T-cell (primary cell): ENCODE measurements at regions not wholly inside any gene's neighbourhood (a gene's known extent, or its start where the extent isn't known, plus 50 kb on each side); places are given as distances from the start of the nearest gene placed in this dataset.

Source experiments
- ATAC-seq, 4 experiments: fragments of 200-7000 bp in 3 of 4; fragments of 150-1000 bp in 1 of 4; cut with Tn5 transposase; replicated peaks in 1 of 4; 1 replicate in 3 of 4; 2 replicates in 1 of 4; pipeline ENCODE4 v1.10.0; 2021; ENCODE audit warnings: moderate library complexity in 3 of 4, mild to moderate bottlenecking in 2 of 4, moderate number of reproducible peaks in 1 of 4
- CTCF ChIA-PET, 2 donors: fragments of 300-600 bp; sonication (Branson Sonifier 250); formaldehyde crosslinking; loops; one replicate each; lab custom pipeline; 2022; ENCODE audit warnings: antibody characterized with exemption in 2 of 2; lab: Charles Lee
- POLR2A ChIA-PET, 2 donors: fragments of 300-600 bp; sonication (Branson Sonifier 250); formaldehyde crosslinking; loops; one replicate each; lab custom pipeline; 2022; ENCODE audit warnings: antibody characterized with exemption in 2 of 2; lab: Charles Lee
- DNase-seq, 35 experiments: peaks; one replicate each; pipeline versions ENCODE4 v3.0.0 to v3.0.0-alpha.2; 2013 to 2023
- H3K27ac ChIP-seq: one replicate; pipeline ENCODE4 v1.5.1; 2013; ENCODE audit warnings: low read length
- H3K27me3 ChIP-seq, 2 experiments: replicated peaks in 1 of 2; 1 replicate in 1 of 2; 2 replicates in 1 of 2; pipeline versions ENCODE4 v1.6.1 to v1.7.0; 2013; ENCODE audit warnings: low read length in 1 of 2, mixed read lengths in 1 of 2; ENCODE audit not compliant: control insufficient read depth in 2 of 2, insufficient read depth in 2 of 2; ENCODE audit errors: extremely low read depth in 1 of 2
- H3K36me3 ChIP-seq, 2 donors: 1 replicate in 1 of 2; 2 replicates in 1 of 2; pipeline versions ENCODE4 v1.6.1 to v1.7.0; 2013; ENCODE audit warnings: low read length in 1 of 2; ENCODE audit not compliant: control insufficient read depth in 2 of 2, insufficient read depth in 1 of 2; ENCODE audit errors: extremely low read depth in 1 of 2
- H3K4me1 ChIP-seq, 2 experiments: 1 replicate in 1 of 2; 2 replicates in 1 of 2; pipeline versions ENCODE4 v1.6.1 to v1.7.0; 2013; ENCODE audit warnings: low read length in 2 of 2, mixed read lengths in 1 of 2; ENCODE audit not compliant: insufficient read depth in 2 of 2, control insufficient read depth in 1 of 2; ENCODE audit errors: extremely low read depth in 1 of 2
- H3K4me3 ChIP-seq, 2 donors: 1 replicate in 1 of 2; 2 replicates in 1 of 2; pipeline versions ENCODE4 v1.5.1 to v1.7.0; 2013; ENCODE audit warnings: mild to moderate bottlenecking in 2 of 2, low read length in 1 of 2, moderate library complexity in 1 of 2; ENCODE audit not compliant: control insufficient read depth in 1 of 2; ENCODE audit errors: extremely low read depth in 1 of 2
- H3K9me3 ChIP-seq: 2 replicates; pipeline ENCODE4 v1.7.0; 2013
- H3K27ac Mint-ChIP-seq, 2 donors: one replicate each; pipeline ENCODE4 v1.8.0; 2020 to 2021; ENCODE audit warnings: mild to moderate bottlenecking in 2 of 2, mixed read lengths in 2 of 2
- H3K27me3 Mint-ChIP-seq, 2 donors: one replicate each; pipeline ENCODE4 v1.8.0; 2021 to 2022; ENCODE audit warnings: mixed read lengths in 2 of 2
- H3K36me3 Mint-ChIP-seq: one replicate; pipeline ENCODE4 v1.8.0; 2021; ENCODE audit warnings: mixed read lengths
- H3K4me1 Mint-ChIP-seq, 3 donors: one replicate each; pipeline ENCODE4 v1.8.0; 2020 to 2022; ENCODE audit warnings: mixed read lengths in 3 of 3, mild to moderate bottlenecking in 1 of 3
- H3K4me3 Mint-ChIP-seq, 3 donors: one replicate each; pipeline ENCODE4 v1.8.0; 2020 to 2022; ENCODE audit warnings: mild to moderate bottlenecking in 3 of 3, mixed read lengths in 3 of 3, moderate library complexity in 3 of 3
- H3K9me3 Mint-ChIP-seq, 3 donors: one replicate each; pipeline ENCODE4 v1.8.0; 2020 to 2022; ENCODE audit warnings: mixed read lengths in 3 of 3
- WGBS: methylation state at CpG from one replicate; pipeline ENCODE4 v1.1.5; 2013; ENCODE audit warnings: missing lambda C conversion rate; ENCODE audit not compliant: insufficient coverage; 5-methylcytosine and 5-hydroxymethylcytosine counted together

- Histone ChIP-seq H3K36me3 (no peaks in the 10 kb centered on the region), H3K27me3 (no peaks in the 10 kb centered on the region), H3K4me1 (no peaks in the 10 kb centered on the region), H3K4me3 (no peak overlapping the region), H3K9me3 (no peaks in the 10 kb centered on the region), H3K27ac (no peak overlapping the region)
- Mint-ChIP-seq H3K27ac (no peak overlapping the region), H3K36me3 (no peaks in the 10 kb centered on the region), H3K27me3 (no peaks in the 10 kb centered on the region), H3K9me3 (peaks cover 0 to 4% (median 3%) of the 10 kb centered on the region in 3 donors), H3K4me3 (no peak overlapping the region), H3K4me1 (no peaks in the 10 kb centered on the region)
- no peak for ATAC-seq
- ChIA-PET CTCF (interaction anchor here in 1 of 2 donors (1.3 kb wide), 1 partner anchor 10 kb away, joined by 4 read pairs; no protein-coding TSS in a partner anchor), POLR2A (no interaction called here)
- DNase-seq: no peak
- WGBS: no CpG with 5 or more reads among the region's 2 CpGs
These were observed 161.8 kb upstream of the RIMS1 start for GRCh38 chr6:71724456-71725125.

GRCh38 chr6:71725126-71725470 lies 161.3 kb upstream of the RIMS1 start:
- ChIA-PET POLR2A (no interaction called here), CTCF (no interaction called here)
- no peak overlapping the region for H3K4me3 ChIP-seq
- no peaks in the 10 kb centered on the region for H3K4me1 ChIP-seq
- no peaks in the 10 kb centered on the region for H3K36me3 Mint-ChIP-seq
- no CpG with 5 or more reads among the region's 2 CpGs for WGBS
- H3K27ac ChIP-seq: no peak overlapping the region
- H3K27me3 Mint-ChIP-seq: no peaks in the 10 kb centered on the region
- H3K4me1 Mint-ChIP-seq: no peaks in the 10 kb centered on the region
- no peak overlapping the region for H3K27ac Mint-ChIP-seq
- peaks cover 0 to 4% (median 3%) of the 10 kb centered on the region in 3 donors for H3K9me3 Mint-ChIP-seq
- DNase-seq (no peak), ATAC-seq (no peak)
- H3K9me3 ChIP-seq: no peaks in the 10 kb centered on the region
- H3K4me3 Mint-ChIP-seq: no peak overlapping the region
- H3K36me3 ChIP-seq: no peaks in the 10 kb centered on the region
- no peaks in the 10 kb centered on the region for H3K27me3 ChIP-seq

GRCh38 chr6:71726121-71726520 lies 160.2 kb upstream of the RIMS1 start:
- H3K36me3 Mint-ChIP-seq: no peaks in the 10 kb centered on the region
- Histone ChIP-seq H3K9me3 (no peaks in the 10 kb centered on the region), H3K4me1 (no peaks in the 10 kb centered on the region), H3K4me3 (no peak overlapping the region), H3K27ac (no peak overlapping the region), H3K27me3 (no peaks in the 10 kb centered on the region), H3K36me3 (no peaks in the 10 kb centered on the region)
- no peaks in the 10 kb centered on the region for H3K4me1 Mint-ChIP-seq
- ChIA-PET CTCF (no interaction called here), POLR2A (no interaction called here)
- H3K27me3 Mint-ChIP-seq: no peaks in the 10 kb centered on the region
- no peak overlapping the region for H3K27ac Mint-ChIP-seq
- ATAC-seq (no peak), DNase-seq (no peak)
- H3K4me3 Mint-ChIP-seq: no peak overlapping the region
- no CpG with 5 or more reads among the region's 2 CpGs for WGBS
- peaks cover 0 to 4% (median 3%) of the 10 kb centered on the region in 3 donors for H3K9me3 Mint-ChIP-seq

GRCh38 chr6:71727632-71728294 lies 158.6 kb upstream of the RIMS1 start:
- DNase-seq (no peak), ATAC-seq (no peak)
- H3K27me3 ChIP-seq: no peaks in the 10 kb centered on the region
- no peaks in the 10 kb centered on the region for H3K9me3 ChIP-seq
- peaks cover 0 to 4% (median 3%) of the 10 kb centered on the region in 3 donors for H3K9me3 Mint-ChIP-seq
- ChIA-PET POLR2A (no interaction called here), CTCF (no interaction called here)
- 0% methylated on average over 1 of the region's 2 CpGs for WGBS
- no peaks in the 10 kb centered on the region for H3K4me1 Mint-ChIP-seq
- no peaks in the 10 kb centered on the region for H3K36me3 ChIP-seq
- no peaks in the 10 kb centered on the region for H3K27me3 Mint-ChIP-seq
- H3K27ac ChIP-seq: no peak overlapping the region
- no peak overlapping the region for H3K27ac Mint-ChIP-seq
- no peaks in the 10 kb centered on the region for H3K4me1 ChIP-seq
- no peaks in the 10 kb centered on the region for H3K36me3 Mint-ChIP-seq
- no peak overlapping the region for H3K4me3 Mint-ChIP-seq
- no peak overlapping the region for H3K4me3 ChIP-seq

DNA sequence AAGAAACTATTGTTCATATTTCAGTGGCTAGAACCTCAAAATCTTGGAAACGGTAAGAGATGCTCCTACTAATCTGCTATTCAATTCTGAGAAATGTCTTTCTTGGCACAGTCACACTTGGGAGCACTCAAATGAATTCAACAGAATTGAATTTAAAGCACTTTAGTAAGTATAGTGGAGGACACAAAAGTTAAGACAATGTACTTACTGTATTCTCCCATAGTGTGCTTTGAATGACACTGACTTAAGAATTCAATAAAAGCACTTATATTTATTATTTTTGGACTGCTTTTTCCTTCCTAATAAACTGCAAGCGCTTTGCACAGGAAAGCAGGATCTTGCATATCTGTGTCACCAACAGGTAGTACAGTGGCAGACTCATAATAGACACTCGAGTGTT lies 156.1 kb upstream of the RIMS1 start:
- Histone ChIP-seq H3K27me3 (no peaks in the 10 kb centered on the region), H3K9me3 (no peaks in the 10 kb centered on the region), H3K27ac (no peak overlapping the region), H3K4me1 (no peaks in the 10 kb centered on the region), H3K36me3 (no peaks in the 10 kb centered on the region), H3K4me3 (no peak overlapping the region)
- peaks cover 0 to 4% (median 3%) of the 10 kb centered on the region in 3 donors for H3K9me3 Mint-ChIP-seq
- ChIA-PET CTCF (no interaction called here), POLR2A (no interaction called here)
- no peak for DNase-seq
- no peaks in the 10 kb centered on the region for H3K36me3 Mint-ChIP-seq
- no peaks in the 10 kb centered on the region for H3K4me1 Mint-ChIP-seq
- no peak for ATAC-seq
- H3K27me3 Mint-ChIP-seq: no peaks in the 10 kb centered on the region
- no peak overlapping the region for H3K27ac Mint-ChIP-seq
- WGBS: no CpG with 5 or more reads among the region's 3 CpGs
- H3K4me3 Mint-ChIP-seq: no peak overlapping the region

DNA sequence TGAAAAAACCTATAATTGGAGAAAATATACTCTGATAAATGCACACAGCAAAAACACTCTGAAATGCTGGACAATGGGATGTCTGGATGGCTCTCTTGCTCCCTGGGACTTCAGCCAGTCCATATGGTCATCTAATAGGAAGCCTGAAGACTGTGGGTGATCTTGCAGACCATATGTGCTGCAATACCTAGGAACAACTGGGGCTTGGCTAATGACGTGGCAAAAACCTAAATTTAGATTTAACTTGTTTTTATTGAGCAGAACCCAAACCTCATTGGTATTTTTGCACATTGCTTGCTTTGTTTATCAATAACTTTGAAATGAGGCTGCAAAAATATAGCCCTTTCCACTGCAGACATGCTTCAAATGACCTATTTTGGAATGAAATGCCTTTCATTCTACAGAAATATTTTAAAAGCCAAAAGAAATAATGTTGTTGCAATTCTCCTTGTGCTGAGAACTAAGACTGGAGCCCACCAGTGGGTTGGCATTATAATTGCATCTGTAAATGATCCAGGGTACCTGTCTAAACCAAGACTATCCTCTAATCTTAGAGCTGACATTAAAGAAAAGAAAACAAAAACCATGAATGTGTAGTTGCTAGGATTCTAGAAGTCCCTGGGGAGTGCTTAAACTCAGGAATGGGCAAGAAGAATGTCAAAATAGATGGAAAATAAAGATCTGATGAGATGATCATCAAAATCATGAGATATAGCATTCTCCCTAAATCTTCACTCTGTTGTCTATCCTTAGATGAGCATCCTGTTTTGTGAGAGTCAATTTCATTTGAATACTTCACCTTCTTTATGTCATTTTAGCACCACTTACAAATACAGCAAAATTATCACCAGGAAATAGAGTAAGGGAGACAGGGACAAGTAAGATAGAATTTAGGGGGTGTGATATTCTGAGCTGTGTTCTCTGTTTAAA lies 152.1 kb upstream of the RIMS1 start:
- Histone ChIP-seq H3K27me3 (no peaks in the 10 kb centered on the region), H3K4me1 (no peaks in the 10 kb centered on the region), H3K4me3 (no peak overlapping the region), H3K27ac (no peak overlapping the region), H3K9me3 (no peaks in the 10 kb centered on the region), H3K36me3 (no peaks in the 10 kb centered on the region)
- no peaks in the 10 kb centered on the region for H3K27me3 Mint-ChIP-seq
- no peaks in the 10 kb centered on the region for H3K36me3 Mint-ChIP-seq
- CTCF ChIA-PET: interaction anchor here in 1 of 2 donors (0.7 kb wide), 1 partner anchor 10 kb away, joined by 4 read pairs; no protein-coding TSS in a partner anchor
- H3K4me3 Mint-ChIP-seq: no peak overlapping the region
- no peak overlapping the region for H3K27ac Mint-ChIP-seq
- POLR2A ChIA-PET: no interaction called here
- 17% methylated on average over 1 of the region's 1 CpG for WGBS
- H3K4me1 Mint-ChIP-seq: no peaks in the 10 kb centered on the region
- peaks cover 0 to 2% (median 0%) of the 10 kb centered on the region in 3 donors for H3K9me3 Mint-ChIP-seq
- no peak for DNase-seq
- no peak for ATAC-seq
